ENCODE measurements at regions not wholly inside any gene's neighbourhood (a gene's known extent, or its start where the extent isn't known, plus 50 kb on each side); places are given as distances from the start of the nearest gene placed in this dataset.

DNA sequence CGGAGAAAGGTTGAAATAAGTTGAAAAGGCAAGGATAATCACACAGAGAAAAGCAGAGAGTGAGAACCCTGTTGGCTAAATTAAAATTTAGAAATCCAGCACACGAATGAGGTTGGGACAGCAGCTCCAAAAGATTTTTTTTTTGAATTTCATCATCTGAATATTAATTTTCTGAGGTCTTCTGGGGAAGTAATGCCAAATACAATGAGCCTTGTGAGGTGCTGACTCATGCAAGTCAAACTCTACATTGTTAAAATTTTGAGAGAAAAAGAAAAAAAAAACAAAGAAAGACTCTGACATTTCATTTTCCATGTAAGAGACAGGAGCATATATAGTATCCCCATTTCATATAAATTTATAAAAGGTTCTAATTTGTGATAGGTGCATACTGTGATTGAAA lies 614.2 kb upstream of the CDH2 start:
- TF ChIP-seq, protein P1, sequence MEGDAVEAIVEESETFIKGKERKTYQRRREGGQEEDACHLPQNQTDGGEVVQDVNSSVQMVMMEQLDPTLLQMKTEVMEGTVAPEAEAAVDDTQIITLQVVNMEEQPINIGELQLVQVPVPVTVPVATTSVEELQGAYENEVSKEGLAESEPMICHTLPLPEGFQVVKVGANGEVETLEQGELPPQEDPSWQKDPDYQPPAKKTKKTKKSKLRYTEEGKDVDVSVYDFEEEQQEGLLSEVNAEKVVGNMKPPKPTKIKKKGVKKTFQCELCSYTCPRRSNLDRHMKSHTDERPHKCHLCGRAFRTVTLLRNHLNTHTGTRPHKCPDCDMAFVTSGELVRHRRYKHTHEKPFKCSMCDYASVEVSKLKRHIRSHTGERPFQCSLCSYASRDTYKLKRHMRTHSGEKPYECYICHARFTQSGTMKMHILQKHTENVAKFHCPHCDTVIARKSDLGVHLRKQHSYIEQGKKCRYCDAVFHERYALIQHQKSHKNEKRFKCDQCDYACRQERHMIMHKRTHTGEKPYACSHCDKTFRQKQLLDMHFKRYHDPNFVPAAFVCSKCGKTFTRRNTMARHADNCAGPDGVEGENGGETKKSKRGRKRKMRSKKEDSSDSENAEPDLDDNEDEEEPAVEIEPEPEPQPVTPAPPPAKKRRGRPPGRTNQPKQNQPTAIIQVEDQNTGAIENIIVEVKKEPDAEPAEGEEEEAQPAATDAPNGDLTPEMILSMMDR (IDR thresholded peaks at IDR 0.05) = no peak
- TF ChIP-seq POLR2A (IDR thresholded peaks at IDR 0.05) = no peak

Data from uterus (tissue), 2 donors.